ENCODE measurements at regions not wholly inside any gene's neighbourhood (a gene's known extent, or its start where the extent isn't known, plus 50 kb on each side); places are given as distances from the start of the nearest gene placed in this dataset.
"Not testable (repeated sequence)": the region's sequence is repeated elsewhere in the genome, so short reads cannot be mapped to it uniquely, and the experiment has no call there.

DNA sequence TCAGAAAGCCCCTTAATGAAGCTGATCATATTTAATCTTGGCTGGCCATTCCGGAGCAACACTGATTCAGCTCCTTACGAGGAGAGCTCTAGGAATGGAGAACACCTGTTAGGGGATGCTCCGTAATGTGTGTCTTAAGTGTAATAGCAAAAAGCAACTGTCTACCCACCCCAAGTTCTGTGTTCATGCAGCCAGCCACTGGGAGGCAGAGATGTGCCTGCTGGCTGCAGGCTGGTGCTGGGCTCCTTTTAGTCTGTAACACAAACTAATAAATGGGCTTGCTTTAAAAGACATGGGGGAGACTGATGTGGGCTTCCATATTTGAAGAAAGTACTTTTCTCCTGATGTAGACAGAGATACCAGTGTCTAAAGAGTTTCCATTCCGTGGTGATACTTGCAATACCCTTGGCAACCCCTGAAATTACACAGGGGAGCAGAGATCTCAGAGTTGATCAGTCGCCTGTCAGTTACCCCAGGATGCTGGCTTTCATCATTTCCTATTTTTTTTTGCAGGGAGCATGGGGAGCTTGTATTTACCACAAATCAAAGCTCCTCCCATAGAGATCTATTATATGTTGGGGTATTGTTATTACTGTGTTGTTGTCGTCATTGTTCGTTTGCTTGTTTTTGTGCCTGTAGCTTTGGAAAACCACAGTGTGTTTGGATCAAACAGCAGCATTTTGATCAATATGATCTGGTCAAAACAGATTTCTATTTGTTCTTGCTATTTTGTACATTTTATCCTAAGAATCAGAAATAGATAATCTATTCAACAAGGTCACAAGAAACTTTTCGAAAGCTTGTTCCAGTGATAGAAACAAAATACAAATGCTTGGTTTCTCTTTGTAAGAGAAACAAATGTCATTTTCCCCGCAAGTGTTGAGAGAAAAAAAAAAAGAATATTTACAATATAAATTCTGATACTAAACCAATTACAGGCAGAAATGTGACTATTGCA is 65.8 kb downstream of the MTX3 start:
- no peaks in the 10 kb centered on the region for H3K36me3 ChIP-seq (ENCODE audit: insufficient read depth, low read length)
- H3K9me2 ChIP-seq (replicated peaks; ENCODE audit: low read depth, low read length) = no peaks in the 10 kb centered on the region
- no peaks in the 10 kb centered on the region for H4K20me1 ChIP-seq (ENCODE audit: insufficient read depth, low read length, poor library complexity, severe bottlenecking)
- H3K27me3 ChIP-seq (ENCODE audit: insufficient read depth, low read length, poor library complexity, severe bottlenecking) = peaks cover 28% of the 10 kb centered on the region
- no peaks in the 10 kb centered on the region for H3F3A ChIP-seq (ENCODE audit: low read depth)
- H3K9me3 ChIP-seq (ENCODE audit: insufficient read depth, low read depth, low read length) = no peaks in the 10 kb centered on the region
- no peaks in the 10 kb centered on the region for H3K79me2 ChIP-seq (ENCODE audit: insufficient read depth, low read length)
- TF ChIP-seq, protein P1, sequence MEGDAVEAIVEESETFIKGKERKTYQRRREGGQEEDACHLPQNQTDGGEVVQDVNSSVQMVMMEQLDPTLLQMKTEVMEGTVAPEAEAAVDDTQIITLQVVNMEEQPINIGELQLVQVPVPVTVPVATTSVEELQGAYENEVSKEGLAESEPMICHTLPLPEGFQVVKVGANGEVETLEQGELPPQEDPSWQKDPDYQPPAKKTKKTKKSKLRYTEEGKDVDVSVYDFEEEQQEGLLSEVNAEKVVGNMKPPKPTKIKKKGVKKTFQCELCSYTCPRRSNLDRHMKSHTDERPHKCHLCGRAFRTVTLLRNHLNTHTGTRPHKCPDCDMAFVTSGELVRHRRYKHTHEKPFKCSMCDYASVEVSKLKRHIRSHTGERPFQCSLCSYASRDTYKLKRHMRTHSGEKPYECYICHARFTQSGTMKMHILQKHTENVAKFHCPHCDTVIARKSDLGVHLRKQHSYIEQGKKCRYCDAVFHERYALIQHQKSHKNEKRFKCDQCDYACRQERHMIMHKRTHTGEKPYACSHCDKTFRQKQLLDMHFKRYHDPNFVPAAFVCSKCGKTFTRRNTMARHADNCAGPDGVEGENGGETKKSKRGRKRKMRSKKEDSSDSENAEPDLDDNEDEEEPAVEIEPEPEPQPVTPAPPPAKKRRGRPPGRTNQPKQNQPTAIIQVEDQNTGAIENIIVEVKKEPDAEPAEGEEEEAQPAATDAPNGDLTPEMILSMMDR (conservative IDR thresholded peaks at IDR 0.05; ENCODE audit: low read length) = peak; percentile 79
- no peak for TF ChIP-seq EZH2phosphoT487 (IDR thresholded peaks at IDR 0.05; ENCODE audit: borderline replicate concordance)
- no peaks in the 10 kb centered on the region for H3K4me1 ChIP-seq (ENCODE audit: insufficient read depth, low read length, poor library complexity, severe bottlenecking)
- H3K4me2 ChIP-seq (ENCODE audit: low read depth, low read length, poor library complexity, severe bottlenecking) = no peak overlapping the region
- no peak overlapping the region for H3K4me3 ChIP-seq (ENCODE audit: low read length, poor library complexity, severe bottlenecking)
- H3K9ac ChIP-seq (ENCODE audit: low read depth, low read length, poor library complexity, severe bottlenecking) = no peak overlapping the region
- no peak overlapping the region for H2AFZ ChIP-seq (ENCODE audit: low read length)

DNA sequence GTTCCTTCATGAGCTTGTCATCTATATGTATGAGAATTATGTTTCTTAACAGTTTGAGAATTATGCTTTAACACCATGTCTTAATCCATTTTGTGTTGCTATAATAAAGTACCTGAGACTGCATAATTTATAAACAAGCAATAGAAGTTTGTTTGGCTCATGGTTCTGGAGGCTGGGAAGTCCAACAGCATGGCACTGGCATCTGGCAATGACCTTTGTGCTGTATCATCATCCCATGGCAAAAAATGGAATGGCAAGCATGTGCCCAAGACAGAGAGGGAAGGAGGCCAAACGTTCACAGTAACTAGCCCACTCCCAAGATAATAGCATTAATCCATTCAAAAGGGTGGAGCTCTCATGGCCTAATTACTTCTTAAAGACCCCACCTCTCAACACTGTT is 67.6 kb downstream of the MTX3 start:
- Histone ChIP-seq H3K9ac (ENCODE audit: low read depth, low read length, poor library complexity, severe bottlenecking) (no peak overlapping the region), H3F3A (ENCODE audit: low read depth) (no peaks in the 10 kb centered on the region), H3K4me3 (ENCODE audit: low read length, poor library complexity, severe bottlenecking) (no peak overlapping the region), H3K9me2 (replicated peaks; ENCODE audit: low read depth, low read length) (no peaks in the 10 kb centered on the region), H3K36me3 (ENCODE audit: insufficient read depth, low read length) (no peaks in the 10 kb centered on the region), H3K27me3 (ENCODE audit: insufficient read depth, low read length, poor library complexity, severe bottlenecking) (peaks cover 28% of the 10 kb centered on the region), H3K79me2 (ENCODE audit: insufficient read depth, low read length) (no peaks in the 10 kb centered on the region), H2AFZ (ENCODE audit: low read length) (no peak overlapping the region), H3K9me3 (ENCODE audit: insufficient read depth, low read depth, low read length) (no peaks in the 10 kb centered on the region), H3K4me1 (ENCODE audit: insufficient read depth, low read length, poor library complexity, severe bottlenecking) (no peaks in the 10 kb centered on the region), H3K4me2 (ENCODE audit: low read depth, low read length, poor library complexity, severe bottlenecking) (no peak overlapping the region), H4K20me1 (ENCODE audit: insufficient read depth, low read length, poor library complexity, severe bottlenecking) (no peaks in the 10 kb centered on the region)
- TF ChIP-seq EZH2phosphoT487 (IDR thresholded peaks at IDR 0.05; ENCODE audit: borderline replicate concordance) = no peak
- TF ChIP-seq, protein P1 (conservative IDR thresholded peaks at IDR 0.05; ENCODE audit: low read length) = no peak

DNA sequence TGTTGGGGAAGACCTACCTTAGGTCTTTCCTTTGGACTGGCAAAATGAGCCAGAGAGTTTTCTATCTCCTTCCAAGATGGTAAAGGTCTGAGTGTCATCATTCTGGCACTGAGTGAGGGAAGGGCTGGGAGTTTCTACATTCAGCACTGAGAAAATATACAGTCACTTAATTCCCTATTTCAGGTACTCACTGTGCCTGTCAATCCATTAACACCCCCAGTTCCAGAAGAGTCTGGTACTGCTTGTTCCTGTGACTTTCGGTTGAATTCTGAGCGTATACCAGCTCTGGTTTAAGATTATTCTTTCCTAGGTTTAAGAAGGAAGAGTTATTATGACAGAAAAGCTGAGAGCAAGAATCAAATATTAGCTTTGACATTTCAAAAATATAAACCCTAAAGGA is 68.4 kb downstream of the MTX3 start:
- Histone ChIP-seq H3K9ac (ENCODE audit: low read depth, low read length, poor library complexity, severe bottlenecking) (no peak overlapping the region), H3F3A (ENCODE audit: low read depth) (no peaks in the 10 kb centered on the region), H3K9me3 (ENCODE audit: insufficient read depth, low read depth, low read length) (no peaks in the 10 kb centered on the region; the same call in 1 of the 2 replicates), H3K4me2 (ENCODE audit: low read depth, low read length, poor library complexity, severe bottlenecking) (no peak overlapping the region), H3K79me2 (ENCODE audit: insufficient read depth, low read length) (no peaks in the 10 kb centered on the region), H4K20me1 (ENCODE audit: insufficient read depth, low read length, poor library complexity, severe bottlenecking) (no peaks in the 10 kb centered on the region), H3K4me1 (ENCODE audit: insufficient read depth, low read length, poor library complexity, severe bottlenecking) (no peaks in the 10 kb centered on the region), H3K36me3 (ENCODE audit: insufficient read depth, low read length) (no peaks in the 10 kb centered on the region), H2AFZ (ENCODE audit: low read length) (no peak overlapping the region), H3K4me3 (ENCODE audit: low read length, poor library complexity, severe bottlenecking) (no peak overlapping the region), H3K9me2 (replicated peaks; ENCODE audit: low read depth, low read length) (no peaks in the 10 kb centered on the region), H3K27me3 (ENCODE audit: insufficient read depth, low read length, poor library complexity, severe bottlenecking) (peaks cover 28% of the 10 kb centered on the region)
- TF ChIP-seq EZH2phosphoT487 (IDR thresholded peaks at IDR 0.05; ENCODE audit: borderline replicate concordance) = no peak
- TF ChIP-seq, protein P1 (conservative IDR thresholded peaks at IDR 0.05; ENCODE audit: low read length) = no peak

DNA sequence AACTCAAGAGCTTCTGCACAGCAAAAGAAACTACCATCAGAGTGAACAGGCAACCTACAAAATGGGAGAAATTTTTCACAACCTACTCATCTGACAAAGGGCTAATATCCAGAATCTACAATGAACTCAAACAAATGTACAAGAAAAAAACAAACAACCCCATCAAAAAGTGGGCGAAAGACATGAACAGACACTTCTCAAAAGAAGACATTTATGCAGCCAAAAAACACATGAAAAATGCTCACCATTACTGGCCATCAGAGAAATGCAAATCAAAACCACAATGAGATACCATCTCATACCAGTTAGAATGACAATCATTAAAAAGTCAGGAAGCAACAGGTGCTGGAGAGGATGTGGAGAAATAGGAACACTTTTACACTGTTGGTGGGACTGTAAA is 83.6 kb downstream of the MTX3 start:
- H3K9ac ChIP-seq (ENCODE audit: low read depth, low read length, poor library complexity, severe bottlenecking); H3K9me3 ChIP-seq (ENCODE audit: insufficient read depth, low read depth, low read length); H3K4me1 ChIP-seq (ENCODE audit: insufficient read depth, low read length, poor library complexity, severe bottlenecking); H4K20me1 ChIP-seq (ENCODE audit: insufficient read depth, low read length, poor library complexity, severe bottlenecking); H3K36me3 ChIP-seq (ENCODE audit: insufficient read depth, low read length); H3K9me2 ChIP-seq (replicated peaks; ENCODE audit: low read depth, low read length); H2AFZ ChIP-seq (ENCODE audit: low read length); H3K79me2 ChIP-seq (ENCODE audit: insufficient read depth, low read length); H3K4me3 ChIP-seq (ENCODE audit: low read length, poor library complexity, severe bottlenecking); H3K4me2 ChIP-seq (ENCODE audit: low read depth, low read length, poor library complexity, severe bottlenecking); H3F3A ChIP-seq (ENCODE audit: low read depth): not testable (repeated sequence)
- peaks cover 28% of the 10 kb centered on the region for H3K27me3 ChIP-seq (ENCODE audit: insufficient read depth, low read length, poor library complexity, severe bottlenecking)

DNA sequence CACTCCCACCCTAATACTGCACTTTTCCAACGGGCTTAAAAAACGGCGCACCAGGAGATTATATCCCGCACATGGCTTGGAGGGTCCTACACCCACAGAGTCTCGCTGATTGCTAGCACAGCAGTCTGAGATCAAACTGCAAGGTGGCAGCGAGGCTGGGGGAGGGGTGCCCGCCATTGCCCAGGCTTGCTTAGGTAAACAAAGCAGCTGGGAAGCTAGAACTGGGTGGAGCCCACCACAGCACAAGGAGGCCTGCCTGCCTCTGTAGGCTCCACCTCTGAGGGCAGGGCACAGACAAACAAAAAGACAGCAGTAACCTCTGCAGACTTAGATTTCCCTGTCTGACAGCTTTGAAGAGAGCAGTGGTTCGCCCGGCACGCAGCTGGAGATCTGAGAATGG is 88.5 kb downstream of the MTX3 start:
- not testable (repeated sequence) for H3F3A ChIP-seq (ENCODE audit: low read depth); H3K4me2 ChIP-seq (ENCODE audit: low read depth, low read length, poor library complexity, severe bottlenecking); H3K9ac ChIP-seq (ENCODE audit: low read depth, low read length, poor library complexity, severe bottlenecking); H3K4me3 ChIP-seq (ENCODE audit: low read length, poor library complexity, severe bottlenecking); H3K27me3 ChIP-seq (ENCODE audit: insufficient read depth, low read length, poor library complexity, severe bottlenecking); H3K9me3 ChIP-seq (ENCODE audit: insufficient read depth, low read depth, low read length); H3K9me2 ChIP-seq (replicated peaks; ENCODE audit: low read depth, low read length); H4K20me1 ChIP-seq (ENCODE audit: insufficient read depth, low read length, poor library complexity, severe bottlenecking); H3K4me1 ChIP-seq (ENCODE audit: insufficient read depth, low read length, poor library complexity, severe bottlenecking); H2AFZ ChIP-seq (ENCODE audit: low read length); H3K79me2 ChIP-seq (ENCODE audit: insufficient read depth, low read length); H3K36me3 ChIP-seq (ENCODE audit: insufficient read depth, low read length)

All from Loucy (cell line).